CD14-positive monocyte (primary cell): ENCODE measurements at regions not wholly inside any gene's neighbourhood (a gene's known extent, or its start where the extent isn't known, plus 50 kb on each side); places are given as distances from the start of the nearest gene placed in this dataset.

Source experiments
- DNase-seq, 3 donors: peaks; one replicate each; pipeline ENCODE4 v3.0.0-alpha.2; 2011 to 2022
- H2AFZ ChIP-seq: 2 replicates; pipeline ENCODE4 v1.6.0; 2012; ENCODE audit warnings: mild to moderate bottlenecking, low read depth, low read length, inconsistent platforms; ENCODE audit not compliant: insufficient read depth, poor library complexity, severe bottlenecking
- H3K27ac ChIP-seq, 2 donors: 1 replicate in 1 of 2; 2 replicates in 1 of 2; pipeline ENCODE4 v1.5.1; 2012 to 2013; ENCODE audit warnings: low read length in 2 of 2, control low read depth in 1 of 2, inconsistent platforms in 1 of 2, low read depth in 1 of 2, mild to moderate bottlenecking in 1 of 2
- H3K27me3 ChIP-seq, 2 donors: one replicate each; pipeline versions ENCODE4 v1.6.0 to v1.6.1; 2011 to 2013; ENCODE audit warnings: low read length in 2 of 2; ENCODE audit not compliant: control insufficient read depth in 2 of 2, insufficient read depth in 2 of 2
- H3K36me3 ChIP-seq, 2 donors: replicated peaks in 1 of 2; 1 replicate in 1 of 2; 2 replicates in 1 of 2; pipeline versions ENCODE4 v1.5.1 to v1.6.1; 2012 to 2013; ENCODE audit warnings: low read length in 2 of 2, control low read depth in 1 of 2, inconsistent platforms in 1 of 2, mild to moderate bottlenecking in 1 of 2; ENCODE audit not compliant: insufficient read depth in 2 of 2, control insufficient read depth in 1 of 2
- H3K4me1 ChIP-seq, 2 donors: 1 replicate in 1 of 2; 2 replicates in 1 of 2; pipeline versions ENCODE4 v1.5.1 to v1.6.1; 2012 to 2013; ENCODE audit warnings: low read length in 2 of 2, control low read depth in 1 of 2, inconsistent platforms in 1 of 2, mild to moderate bottlenecking in 1 of 2, moderate library complexity in 1 of 2; ENCODE audit not compliant: insufficient read depth in 2 of 2, control insufficient read depth in 1 of 2
- H3K4me2 ChIP-seq: replicated peaks from 2 replicates; pipeline ENCODE3; 2012; ENCODE audit warnings: low read length, moderate library complexity, mild to moderate bottlenecking; ENCODE audit not compliant: poor library complexity, severe bottlenecking; ENCODE audit errors: extremely low read depth
- H3K4me3 ChIP-seq, 3 experiments: fragments of 200-600 bp in 1 of 3; sonication (generic) in 1 of 3; replicated peaks in 1 of 3; 1 replicate in 2 of 3; 2 replicates in 1 of 3; pipeline ENCODE4 v1.5.1; 2011 to 2013; ENCODE audit warnings: low read length in 3 of 3, mild to moderate bottlenecking in 3 of 3, control low read depth in 2 of 3, low read depth in 2 of 3, inconsistent platforms in 1 of 3, moderate library complexity in 1 of 3
- H3K79me2 ChIP-seq: 2 replicates; pipeline ENCODE4 v1.6.0; 2012; ENCODE audit warnings: mild to moderate bottlenecking, control low read depth, inconsistent platforms, low read length, moderate library complexity; ENCODE audit not compliant: insufficient read depth
- H3K9ac ChIP-seq: 2 replicates; pipeline ENCODE4 v1.6.0; 2017; ENCODE audit warnings: low read length, mild to moderate bottlenecking; ENCODE audit not compliant: insufficient read depth, poor library complexity, severe bottlenecking
- H3K9me3 ChIP-seq, 2 donors: replicated peaks in 1 of 2; 1 replicate in 1 of 2; 2 replicates in 1 of 2; pipeline versions ENCODE4 v1.5.1 to v1.6.1; 2012 to 2013; ENCODE audit warnings: low read length in 2 of 2, control low read depth in 1 of 2; ENCODE audit not compliant: control insufficient read depth in 1 of 2, insufficient read depth in 1 of 2
- H4K20me1 ChIP-seq: 2 replicates; pipeline ENCODE4 v1.6.0; 2012; ENCODE audit warnings: mild to moderate bottlenecking, low read length, control low read depth, moderate library complexity; ENCODE audit not compliant: insufficient read depth
- H3K27ac Mint-ChIP-seq, 7 donors: one replicate each; pipeline ENCODE4 v1.8.0; 2020; ENCODE audit warnings: mild to moderate bottlenecking in 7 of 7, mixed read lengths in 7 of 7, moderate library complexity in 6 of 7, inconsistent platforms in 2 of 7
- H3K27me3 Mint-ChIP-seq, 3 donors: one replicate each; pipeline ENCODE4 v1.8.0; 2021 to 2022; ENCODE audit warnings: low read depth in 3 of 3, mild to moderate bottlenecking in 3 of 3, mixed read lengths in 3 of 3, moderate library complexity in 3 of 3, inconsistent platforms in 1 of 3
- H3K36me3 Mint-ChIP-seq, 2 donors: one replicate each; pipeline ENCODE4 v1.8.0; 2020; ENCODE audit warnings: mixed read lengths in 2 of 2, inconsistent platforms in 1 of 2, mild to moderate bottlenecking in 1 of 2
- H3K4me1 Mint-ChIP-seq: one replicate; pipeline ENCODE4 v1.8.0; 2020; ENCODE audit warnings: mild to moderate bottlenecking, mixed read lengths
- H3K4me3 Mint-ChIP-seq, 2 donors: one replicate each; pipeline ENCODE4 v1.8.0; 2020; ENCODE audit warnings: mild to moderate bottlenecking in 2 of 2, mixed read lengths in 2 of 2, moderate library complexity in 1 of 2
- H3K9me3 Mint-ChIP-seq, 7 donors: one replicate each; pipeline ENCODE4 v1.8.0; 2020 to 2022; ENCODE audit warnings: mixed read lengths in 7 of 7, mild to moderate bottlenecking in 6 of 7, moderate library complexity in 6 of 7, inconsistent platforms in 2 of 7
- intact Hi-C, 2 donors: fragments of 100-400 bp; cut with micrococcal nuclease; formaldehyde crosslinking; loops; one replicate each; pipeline versions ENCODE4 v1.15.0 to v1.15.1; 2023
- TF ChIP-seq, protein P1 (sequence below): fragments of 200-600 bp; IDR thresholded peaks from one replicate; pipeline ENCODE4 v1.8.0; 2022; ENCODE audit warnings: antibody characterized with exemption, mild to moderate bottlenecking

DNA sequence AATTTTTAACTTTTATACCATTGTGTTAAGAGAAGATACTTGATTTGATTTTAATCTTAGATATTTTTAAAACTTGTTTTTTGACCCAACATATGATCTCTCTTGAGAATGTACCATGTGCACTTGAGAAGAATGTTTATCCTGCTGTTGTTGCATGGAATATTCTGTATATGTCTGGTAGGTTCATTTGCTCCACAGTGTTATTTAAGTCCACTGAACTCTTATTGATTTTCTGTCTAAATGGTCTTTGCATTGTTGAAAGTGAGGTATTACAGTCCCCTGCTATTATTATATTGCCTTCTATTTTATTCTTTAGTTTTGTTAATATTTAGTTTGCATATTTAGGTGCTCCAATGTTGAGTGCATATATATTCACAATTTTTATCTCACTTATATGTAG, 397.3 kb upstream of the CCDC179 start:
- Histone ChIP-seq H3K27ac (no peak overlapping the region), H3K4me1 (no peaks in the 10 kb centered on the region), H3K9me3 (no peaks in the 10 kb centered on the region), H3K9ac (no peak overlapping the region), H3K4me3 (no peak overlapping the region), H3K79me2 (no peaks in the 10 kb centered on the region), H2AFZ (no peak overlapping the region), H3K4me2 (no peak overlapping the region), H4K20me1 (no peaks in the 10 kb centered on the region), H3K36me3 (no peaks in the 10 kb centered on the region), H3K27me3 (no peaks in the 10 kb centered on the region)
- TF ChIP-seq, protein P1, sequence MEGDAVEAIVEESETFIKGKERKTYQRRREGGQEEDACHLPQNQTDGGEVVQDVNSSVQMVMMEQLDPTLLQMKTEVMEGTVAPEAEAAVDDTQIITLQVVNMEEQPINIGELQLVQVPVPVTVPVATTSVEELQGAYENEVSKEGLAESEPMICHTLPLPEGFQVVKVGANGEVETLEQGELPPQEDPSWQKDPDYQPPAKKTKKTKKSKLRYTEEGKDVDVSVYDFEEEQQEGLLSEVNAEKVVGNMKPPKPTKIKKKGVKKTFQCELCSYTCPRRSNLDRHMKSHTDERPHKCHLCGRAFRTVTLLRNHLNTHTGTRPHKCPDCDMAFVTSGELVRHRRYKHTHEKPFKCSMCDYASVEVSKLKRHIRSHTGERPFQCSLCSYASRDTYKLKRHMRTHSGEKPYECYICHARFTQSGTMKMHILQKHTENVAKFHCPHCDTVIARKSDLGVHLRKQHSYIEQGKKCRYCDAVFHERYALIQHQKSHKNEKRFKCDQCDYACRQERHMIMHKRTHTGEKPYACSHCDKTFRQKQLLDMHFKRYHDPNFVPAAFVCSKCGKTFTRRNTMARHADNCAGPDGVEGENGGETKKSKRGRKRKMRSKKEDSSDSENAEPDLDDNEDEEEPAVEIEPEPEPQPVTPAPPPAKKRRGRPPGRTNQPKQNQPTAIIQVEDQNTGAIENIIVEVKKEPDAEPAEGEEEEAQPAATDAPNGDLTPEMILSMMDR, result no peak
- no peak for DNase-seq
- Mint-ChIP-seq H3K27me3 (no peaks in the 10 kb centered on the region), H3K9me3 (peaks cover under 1 to 3% (median 2%) of the 10 kb centered on the region in 7 donors), H3K4me3 (no peak overlapping the region), H3K27ac (no peak overlapping the region), H3K4me1 (no peaks in the 10 kb centered on the region), H3K36me3 (no peaks in the 10 kb centered on the region)
- intact Hi-C loops, result no loop called here

DNA sequence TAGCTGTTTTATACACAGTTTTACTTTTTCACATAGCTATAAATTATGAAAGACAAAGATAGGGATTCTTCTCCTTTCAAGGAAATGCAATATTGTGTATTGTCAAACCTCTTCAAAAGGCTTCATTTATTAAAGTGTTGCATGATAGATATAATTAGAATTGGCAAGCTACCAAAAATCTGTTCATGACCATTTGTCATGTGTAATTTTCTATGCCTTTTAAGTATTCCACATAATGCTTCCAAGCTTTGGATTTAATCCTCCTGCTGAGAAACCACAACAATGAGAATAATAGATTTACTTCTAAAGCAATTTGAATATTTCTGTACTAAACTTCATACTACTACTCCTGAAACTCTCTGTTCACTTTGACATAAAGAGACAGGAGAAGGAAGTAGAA, 403.2 kb upstream of the CCDC179 start:
- no peak overlapping the region for H3K4me3 ChIP-seq
- H3K27ac Mint-ChIP-seq, result no peak overlapping the region
- H3K27ac ChIP-seq, result no peak overlapping the region
- H3K4me1 ChIP-seq, result no peaks in the 10 kb centered on the region
- H3K27me3 Mint-ChIP-seq, result no peaks in the 10 kb centered on the region
- H3K36me3 ChIP-seq, result no peaks in the 10 kb centered on the region
- H3K4me2 ChIP-seq, result no peak overlapping the region
- H4K20me1 ChIP-seq, result no peaks in the 10 kb centered on the region
- TF ChIP-seq, protein P1, result no peak
- no peak overlapping the region for H3K9ac ChIP-seq
- H3K9me3 Mint-ChIP-seq, result peaks cover 0 to 15% (median 8%) of the 10 kb centered on the region in 7 donors
- no peaks in the 10 kb centered on the region for H3K4me1 Mint-ChIP-seq
- intact Hi-C loops, result no loop called here
- no peaks in the 10 kb centered on the region for H3K27me3 ChIP-seq
- H2AFZ ChIP-seq, result no peak overlapping the region
- H3K79me2 ChIP-seq, result no peaks in the 10 kb centered on the region
- no peak overlapping the region for H3K4me3 Mint-ChIP-seq
- no peak for DNase-seq
- H3K9me3 ChIP-seq, result peaks cover 5 to 8% of the 10 kb centered on the region in 2 donors
- H3K36me3 Mint-ChIP-seq, result no peaks in the 10 kb centered on the region
